ENCODE measurements at regions not wholly inside any gene's neighbourhood (a gene's known extent, or its start where the extent isn't known, plus 50 kb on each side); places are given as distances from the start of the nearest gene placed in this dataset.
"Not testable (repeated sequence)": the region's sequence is repeated elsewhere in the genome, so short reads cannot be mapped to it uniquely, and the experiment has no call there.

DNA sequence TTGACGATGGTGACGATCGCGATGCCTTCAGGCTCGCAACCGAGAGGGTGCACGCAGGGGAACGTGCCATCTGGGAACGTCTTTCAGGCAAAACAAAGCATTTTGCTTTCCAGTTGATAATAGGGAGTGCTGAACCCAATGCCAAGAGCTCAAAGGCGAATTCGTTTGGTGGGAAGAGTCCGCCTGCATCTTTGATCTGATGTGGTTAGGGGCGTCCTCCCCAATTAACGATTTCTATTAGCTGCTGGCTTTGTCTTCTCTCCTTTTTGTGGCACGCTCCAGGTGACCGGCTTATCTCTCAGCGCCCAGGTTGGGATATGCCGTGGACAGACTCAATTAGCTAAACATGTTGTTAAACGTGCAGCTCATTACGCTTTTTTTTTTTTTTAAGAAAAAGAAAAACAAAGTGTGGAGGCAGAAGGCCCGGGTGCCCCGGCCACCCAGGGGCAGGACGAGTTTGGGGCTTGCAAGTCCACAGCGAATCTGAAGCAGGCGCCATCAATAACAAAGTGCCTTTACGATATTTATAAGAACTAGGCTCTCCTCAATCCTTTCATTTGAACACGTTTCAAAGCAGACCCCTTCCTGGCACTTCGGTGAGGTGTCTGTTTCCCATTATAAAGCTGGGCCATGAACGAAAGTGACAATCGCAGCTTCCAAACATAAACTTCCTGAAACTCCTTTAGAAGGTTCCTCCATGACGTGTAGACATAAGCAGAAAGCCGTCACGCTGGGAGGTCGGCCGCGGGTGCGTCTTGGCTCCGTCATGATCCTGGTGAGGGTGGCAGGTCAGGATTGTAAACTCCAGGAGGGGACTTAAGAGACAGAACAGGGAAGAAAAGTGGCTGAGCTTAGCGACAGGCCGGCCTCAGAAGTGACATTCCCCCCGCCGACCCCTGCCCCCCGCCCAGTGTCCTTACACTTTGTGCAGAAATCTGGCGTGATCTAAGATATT lies 155.3 kb downstream of the LAT start:
- DNase-seq = not testable (repeated sequence)

DNA sequence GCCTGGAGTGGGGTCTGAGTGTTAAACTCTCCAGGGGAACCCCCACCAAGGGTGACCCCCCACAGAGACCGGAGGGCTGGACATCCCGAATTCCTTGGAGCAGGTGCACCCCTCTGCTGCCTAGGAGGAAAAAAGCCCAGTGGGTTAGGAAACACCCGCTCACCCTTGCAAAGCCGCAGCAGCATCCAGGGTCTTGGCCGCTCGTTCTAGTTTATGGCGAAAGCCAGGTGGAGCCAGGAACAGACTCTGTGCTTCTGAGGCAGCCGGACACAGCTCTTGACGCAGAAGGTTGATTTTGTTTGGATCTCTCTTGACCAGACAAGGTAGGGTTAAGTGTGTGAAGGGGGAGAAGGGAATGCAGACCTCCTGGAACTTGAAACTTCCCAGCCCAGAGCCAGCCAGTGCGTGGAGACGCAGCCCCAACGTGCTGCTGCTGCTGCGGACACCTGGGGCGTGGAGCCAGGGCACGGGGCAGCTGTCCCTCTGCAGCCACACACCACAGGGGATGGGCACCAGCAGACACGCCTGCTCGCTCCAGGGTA lies 154.5 kb downstream of the LAT start:
- no peak for DNase-seq

DNA sequence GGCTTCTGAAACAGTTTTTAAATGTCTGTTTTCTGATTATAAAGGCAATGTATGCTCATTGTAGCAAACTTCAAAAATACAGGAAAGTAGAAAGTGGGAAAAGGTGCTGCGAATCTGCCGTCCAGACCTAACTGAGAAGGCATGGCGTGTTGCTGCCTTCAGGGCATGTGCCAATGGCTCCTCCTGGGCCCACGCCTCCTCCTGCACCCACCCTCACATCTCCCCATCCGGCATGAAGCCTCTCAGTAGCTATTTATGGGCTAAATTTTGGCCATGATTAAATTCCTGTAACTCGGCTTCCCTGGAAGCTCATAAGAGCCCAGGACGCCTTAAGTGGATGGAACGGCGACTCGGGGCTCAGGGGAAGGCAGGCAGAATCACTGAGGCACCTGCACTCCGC lies 153.8 kb downstream of the LAT start:
- DNase-seq = not testable (repeated sequence)

DNA sequence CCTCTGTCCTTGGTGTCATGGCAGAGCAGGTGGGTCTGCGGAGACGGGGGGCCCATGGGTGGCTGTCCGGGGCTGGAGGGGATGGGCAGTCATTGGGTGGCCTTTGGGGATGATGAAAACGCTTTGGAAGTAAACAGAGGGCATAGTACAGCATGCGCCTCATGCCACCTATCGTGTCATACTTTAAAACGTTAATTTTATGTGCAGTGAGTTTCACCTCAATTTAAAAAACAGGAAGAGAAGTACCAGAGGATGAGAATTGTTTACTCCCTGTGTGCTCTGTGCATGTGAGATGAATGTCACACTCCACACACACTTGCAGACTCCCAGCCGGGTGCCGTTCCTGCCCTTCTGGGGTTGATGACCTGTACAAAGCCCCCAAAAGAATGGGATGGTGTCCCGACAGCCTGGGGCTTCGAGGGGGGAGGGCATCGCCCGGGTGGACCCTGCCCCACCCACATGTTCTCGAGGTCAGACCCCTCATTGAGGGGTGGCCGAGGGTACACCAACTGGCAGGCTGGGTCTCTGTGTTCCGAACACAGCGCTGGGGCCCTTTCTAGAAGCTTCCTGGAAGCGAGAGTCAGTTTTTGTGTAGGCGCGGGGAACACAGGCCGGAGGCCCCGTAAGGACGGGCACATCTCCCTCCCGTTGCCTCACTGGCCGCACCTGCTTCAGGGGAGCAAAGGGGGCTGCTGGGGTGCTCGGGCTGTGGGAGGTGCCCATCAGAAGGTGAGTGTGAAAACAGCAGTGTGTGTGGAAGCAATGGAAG lies 153.2 kb downstream of the LAT start:
- DNase-seq = not testable (repeated sequence)

DNA sequence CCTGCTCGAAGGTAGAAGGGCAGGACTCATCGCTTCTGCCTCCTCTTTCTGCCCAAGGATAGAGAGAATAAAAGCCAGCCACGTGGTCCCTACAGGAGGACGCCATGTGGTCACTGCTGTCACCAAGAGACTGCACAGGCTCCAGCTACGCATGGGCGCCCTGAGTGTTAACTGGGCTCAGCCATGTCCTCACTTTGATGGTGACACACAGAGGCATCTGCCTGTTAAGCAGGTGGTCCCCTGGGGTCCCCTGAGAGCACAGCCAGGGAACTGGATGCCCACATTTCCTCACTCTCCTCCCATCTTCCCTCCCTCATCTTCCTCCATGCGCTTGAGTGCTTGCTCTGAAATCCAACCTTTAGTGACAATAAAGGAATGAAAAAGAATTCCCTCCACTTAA lies 152.6 kb downstream of the LAT start:
- DNase-seq = not testable (repeated sequence)

DNA sequence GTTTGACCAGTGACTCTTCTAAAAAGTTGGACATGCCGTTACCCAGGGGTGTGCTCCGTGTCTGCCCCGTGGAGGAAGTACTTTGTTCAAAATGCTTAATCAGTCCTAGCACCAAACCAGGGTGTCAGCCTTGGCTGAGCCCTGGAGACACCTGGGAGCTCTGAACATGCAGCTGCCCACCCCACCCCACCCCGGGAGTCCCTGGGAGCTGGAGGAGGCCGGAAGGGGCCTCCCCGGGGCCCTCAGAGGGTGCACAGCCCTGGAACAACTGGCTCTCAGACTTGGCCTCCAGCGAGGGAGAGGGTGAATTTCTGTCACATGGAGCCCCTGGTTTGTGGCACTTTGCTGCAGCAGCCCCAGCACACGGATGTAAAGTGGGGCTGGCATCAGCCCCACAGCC lies 152.1 kb downstream of the LAT start:
- not testable (repeated sequence) for DNase-seq

DNA sequence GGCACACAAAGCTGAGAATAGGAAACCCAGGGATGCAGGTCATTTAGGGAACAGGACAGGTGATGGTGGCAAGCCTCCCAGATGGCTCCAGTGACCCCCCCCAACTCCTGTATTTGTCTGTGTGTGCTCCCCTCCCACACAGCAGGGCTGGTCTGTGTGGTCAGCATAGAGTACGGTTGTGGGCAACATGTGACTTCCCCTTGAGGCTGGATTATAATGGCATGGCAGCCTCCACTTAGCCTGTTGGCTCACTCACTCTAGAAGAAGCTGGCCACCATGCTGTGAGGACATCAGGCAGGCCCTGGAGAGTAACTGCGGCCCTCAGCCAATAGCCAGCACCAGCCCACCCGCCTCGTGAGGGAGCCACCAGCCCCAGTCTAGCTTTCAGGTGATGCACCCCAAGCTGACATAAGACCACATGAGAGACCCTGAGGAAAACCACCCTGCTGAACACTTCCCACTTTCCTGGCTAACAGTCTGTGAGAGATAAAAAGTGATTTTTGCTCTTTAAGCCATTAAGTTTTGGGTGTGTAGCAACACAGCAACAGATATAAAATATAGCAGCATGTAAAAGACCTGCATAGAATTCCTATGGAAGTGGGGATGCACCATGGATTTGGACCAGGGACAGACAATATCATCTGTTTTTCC lies 151.3 kb downstream of the LAT start:
- not testable (repeated sequence) for DNase-seq

DNA sequence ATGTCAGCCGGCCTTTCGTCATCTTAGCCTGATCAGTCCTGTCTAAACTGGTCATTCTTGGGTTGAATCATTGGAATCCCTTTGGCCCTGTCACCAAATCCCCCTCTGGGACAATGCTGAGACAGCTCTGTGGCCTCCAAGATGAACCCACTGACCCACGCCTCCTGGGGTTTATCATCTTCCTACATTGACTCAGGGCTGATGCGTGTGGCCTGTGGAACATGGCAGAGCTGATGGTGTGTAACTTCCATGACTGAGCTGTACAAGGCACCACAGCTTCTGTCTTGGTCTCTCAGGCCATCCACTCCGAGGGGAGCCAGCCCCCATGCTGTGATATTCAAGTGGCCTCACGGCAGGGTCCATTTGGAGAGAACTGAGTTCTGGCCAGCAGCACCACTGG lies 150.2 kb downstream of the LAT start:
- not testable (repeated sequence) for DNase-seq

DNA sequence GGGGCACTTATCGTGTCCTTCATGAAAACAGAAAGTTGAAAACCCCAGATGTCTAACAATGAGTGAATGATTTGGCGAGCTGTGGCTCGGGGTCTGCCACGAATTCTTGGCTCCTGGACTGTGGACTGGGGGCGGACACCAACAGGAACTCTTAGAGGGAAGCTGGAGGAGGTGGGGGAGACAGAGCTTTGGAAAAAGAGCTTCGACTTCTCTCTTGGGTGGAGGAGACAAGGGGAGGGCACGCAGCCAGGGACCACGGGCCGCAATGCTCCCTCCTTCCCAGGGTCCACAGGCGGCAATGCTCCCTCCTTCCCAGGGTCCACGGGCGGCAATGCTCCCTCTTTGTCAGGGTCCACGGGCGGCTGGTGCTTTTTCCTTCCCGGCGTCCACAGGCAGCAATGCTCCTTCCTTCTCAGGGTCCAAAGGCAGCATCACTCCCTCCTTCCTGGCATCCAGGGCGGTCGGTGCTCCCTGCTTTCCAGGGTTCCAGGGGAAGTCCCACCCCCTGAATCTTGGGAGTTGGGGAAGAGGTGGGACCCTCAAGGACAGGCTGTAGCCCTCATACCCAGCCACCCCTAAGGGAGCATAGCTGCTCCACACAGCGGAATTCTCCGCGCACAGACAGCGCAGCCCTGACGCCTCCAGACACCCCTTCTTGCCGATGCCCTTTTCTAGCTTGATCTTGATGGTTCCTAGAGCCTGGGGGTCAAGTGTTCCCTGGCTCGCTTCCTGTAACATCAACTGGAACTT lies 149.0 kb downstream of the LAT start:
- DNase-seq = not testable (repeated sequence)

DNA sequence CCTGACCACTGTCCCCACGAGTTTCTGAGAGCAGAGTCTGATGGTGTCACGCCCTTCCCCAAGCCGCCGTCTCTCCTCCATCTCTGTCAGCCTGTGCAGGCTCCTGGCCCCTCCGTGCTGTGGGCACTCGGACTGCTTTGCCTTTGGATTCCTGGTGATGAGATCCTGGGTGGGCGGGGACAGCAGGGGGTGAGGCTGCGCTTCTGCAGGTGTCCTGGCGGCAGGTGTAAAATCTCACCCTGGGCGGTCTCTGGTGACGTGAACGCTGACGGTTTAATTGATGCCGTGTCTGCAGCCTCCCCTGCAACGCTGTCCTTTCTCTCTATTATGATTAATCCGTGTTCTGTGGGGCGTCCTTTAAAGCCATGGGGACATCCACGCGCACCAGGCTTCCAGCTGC lies 148.0 kb downstream of the LAT start:
- not testable (repeated sequence) for DNase-seq

DNA sequence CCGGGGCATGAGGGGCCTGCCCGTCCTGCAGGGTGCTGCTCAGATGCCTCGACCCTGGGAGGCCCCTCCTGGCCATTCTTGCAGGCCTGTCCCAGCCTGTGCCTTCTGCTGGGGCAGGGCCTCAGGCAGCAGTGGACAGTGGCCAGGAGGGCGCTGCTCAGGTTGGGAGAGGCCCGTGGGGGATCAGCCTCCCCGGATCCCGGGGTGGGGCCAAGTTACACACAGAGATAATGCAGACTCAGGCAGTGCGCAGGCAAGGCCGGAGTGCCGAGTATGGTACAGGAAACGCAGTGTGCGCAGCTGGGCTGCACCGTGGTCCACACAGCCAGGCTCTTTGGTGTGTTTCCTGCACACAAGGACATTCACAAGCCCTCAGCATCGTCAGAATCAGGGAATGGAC lies 147.6 kb downstream of the LAT start:
- not testable (repeated sequence) for DNase-seq

DNA sequence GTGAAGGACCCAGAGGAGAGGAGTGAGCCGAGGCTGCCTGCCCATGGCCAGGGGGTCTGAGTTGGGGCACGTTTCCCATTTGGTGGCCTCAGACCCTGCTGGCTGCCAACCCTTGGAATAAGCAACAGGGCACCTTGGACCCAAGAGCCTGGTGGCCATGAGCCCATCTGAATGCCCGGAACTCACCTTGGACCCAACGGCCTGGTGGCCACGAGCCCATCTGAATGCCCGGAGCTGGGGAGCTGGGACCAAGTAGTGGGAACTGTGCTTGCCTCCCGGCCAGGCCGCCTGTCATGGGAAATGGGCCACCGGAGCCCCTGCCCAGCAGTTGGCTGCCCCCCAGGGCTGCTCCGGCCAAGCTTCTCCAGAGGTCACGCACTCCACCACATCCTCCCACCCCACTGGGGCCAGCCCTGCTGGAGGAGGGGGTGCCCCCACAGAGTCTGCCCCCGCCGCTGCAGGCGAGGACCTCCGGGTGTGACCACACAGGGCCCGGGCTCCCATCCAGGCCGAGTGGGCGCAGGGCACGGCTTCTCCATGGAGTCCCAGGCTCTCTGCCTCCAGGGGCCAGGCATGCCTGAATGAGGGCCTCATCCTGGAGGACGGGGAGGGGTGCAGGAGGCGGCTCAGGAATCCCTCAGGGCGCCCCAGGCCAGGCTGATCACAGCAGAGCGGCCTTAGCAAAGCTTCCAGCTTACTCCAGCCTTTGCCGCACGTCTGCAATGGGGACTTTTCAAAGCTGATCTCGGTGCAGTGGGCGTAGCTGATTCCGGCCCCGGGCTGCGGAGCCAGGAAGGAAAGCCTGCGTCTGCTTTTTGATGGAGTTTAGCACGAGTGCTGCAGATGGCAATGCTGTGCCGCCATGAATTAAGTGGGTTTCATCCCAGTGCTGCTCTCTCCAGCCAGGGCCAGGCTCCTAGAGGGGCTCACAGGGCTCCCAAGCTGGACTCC lies 146.3 kb downstream of the LAT start:
- DNase-seq = not testable (repeated sequence)

DNA sequence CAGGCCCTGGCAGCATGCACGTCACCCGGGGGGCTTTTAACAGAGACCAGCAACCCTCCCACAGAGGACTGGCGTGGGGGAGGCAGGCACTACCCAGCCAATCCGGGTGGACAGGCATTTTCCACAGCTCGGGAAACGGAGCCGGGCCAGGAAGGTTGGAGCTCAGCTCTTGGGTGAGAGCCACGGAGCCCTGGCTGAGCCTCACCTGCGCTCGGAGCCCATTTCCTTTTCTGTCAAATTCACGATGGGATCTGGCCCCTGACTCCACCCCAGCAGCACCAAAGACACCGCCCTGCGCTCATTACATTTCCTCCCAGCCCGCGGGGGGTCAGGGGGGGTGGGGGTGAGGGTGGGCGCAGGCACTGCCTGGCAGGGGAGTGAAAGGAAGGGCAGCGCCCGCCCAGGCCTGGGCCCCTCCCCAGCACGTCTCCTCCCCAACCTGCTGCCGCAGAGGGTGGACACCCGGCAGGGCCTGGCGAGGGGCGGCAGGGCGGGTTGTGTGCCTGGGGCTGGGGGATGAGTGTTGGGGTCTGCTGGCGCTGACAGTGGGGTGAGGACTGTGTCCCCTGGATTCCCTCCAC lies 145.4 kb downstream of the LAT start:
- not testable (repeated sequence) for DNase-seq

DNA sequence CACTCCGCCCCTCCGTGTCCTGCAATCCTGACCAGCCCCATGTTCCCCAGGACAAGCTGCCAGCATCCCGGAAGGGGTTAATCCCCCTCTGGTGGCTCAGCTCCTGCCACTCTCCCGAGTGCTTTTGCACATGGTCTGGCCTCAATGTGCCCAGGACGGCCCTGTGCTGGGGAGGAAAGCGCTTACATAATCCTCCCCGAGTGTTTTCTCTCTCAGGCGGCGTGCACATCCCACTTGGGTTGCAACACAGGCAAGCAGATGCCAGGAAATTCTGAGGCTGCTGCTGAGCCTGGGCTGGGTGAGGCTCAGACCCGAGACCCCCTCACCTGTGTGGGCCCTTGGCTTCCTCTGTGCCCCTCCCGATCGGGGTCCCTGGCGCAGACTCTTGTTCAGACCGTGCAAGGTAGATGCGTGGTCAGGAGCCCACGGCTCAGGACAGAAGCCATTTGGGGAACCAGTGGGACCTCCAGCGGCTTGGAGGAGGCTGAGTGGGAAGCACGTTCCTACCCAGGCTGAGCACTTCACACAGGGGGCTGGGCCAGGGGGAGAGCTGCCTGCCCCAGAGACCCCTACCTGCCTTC lies 144.7 kb downstream of the LAT start:
- DNase-seq = not testable (repeated sequence)

DNA sequence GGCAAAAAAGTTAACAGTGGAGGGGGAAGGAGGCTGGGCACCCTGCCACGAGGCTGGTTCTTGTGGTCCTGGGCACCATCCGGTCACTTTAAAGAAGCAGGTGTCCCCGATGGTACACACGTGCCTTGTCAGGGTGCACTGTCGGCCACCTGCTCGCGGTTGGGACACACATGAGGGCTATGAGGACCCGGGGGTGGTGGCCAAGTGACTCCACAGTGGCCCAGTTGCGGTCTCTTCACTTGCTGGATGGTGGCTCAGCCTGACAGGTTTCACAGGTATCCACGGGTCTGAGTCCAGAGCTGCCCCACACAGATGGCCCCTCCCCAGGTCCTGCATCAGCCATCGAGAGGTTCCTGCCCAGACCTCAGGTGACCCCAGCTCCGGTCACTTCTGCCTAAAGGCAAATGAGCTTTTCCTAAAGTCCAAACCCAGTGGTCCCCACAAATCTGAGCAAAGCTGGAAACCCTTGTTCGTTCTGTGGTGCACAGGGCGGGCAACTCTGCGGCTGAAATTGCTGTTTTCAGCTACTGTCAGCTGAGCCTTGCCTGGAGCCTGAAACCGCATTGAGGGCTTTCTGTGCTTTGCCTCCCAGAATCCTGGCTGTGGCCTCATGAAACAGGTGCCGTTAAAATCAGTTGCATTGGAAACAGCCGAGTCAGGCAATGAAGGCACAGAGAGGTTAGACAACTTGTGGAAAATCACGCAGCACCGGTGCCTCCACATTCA lies 144.0 kb downstream of the LAT start:
- DNase-seq = not testable (repeated sequence)

DNA sequence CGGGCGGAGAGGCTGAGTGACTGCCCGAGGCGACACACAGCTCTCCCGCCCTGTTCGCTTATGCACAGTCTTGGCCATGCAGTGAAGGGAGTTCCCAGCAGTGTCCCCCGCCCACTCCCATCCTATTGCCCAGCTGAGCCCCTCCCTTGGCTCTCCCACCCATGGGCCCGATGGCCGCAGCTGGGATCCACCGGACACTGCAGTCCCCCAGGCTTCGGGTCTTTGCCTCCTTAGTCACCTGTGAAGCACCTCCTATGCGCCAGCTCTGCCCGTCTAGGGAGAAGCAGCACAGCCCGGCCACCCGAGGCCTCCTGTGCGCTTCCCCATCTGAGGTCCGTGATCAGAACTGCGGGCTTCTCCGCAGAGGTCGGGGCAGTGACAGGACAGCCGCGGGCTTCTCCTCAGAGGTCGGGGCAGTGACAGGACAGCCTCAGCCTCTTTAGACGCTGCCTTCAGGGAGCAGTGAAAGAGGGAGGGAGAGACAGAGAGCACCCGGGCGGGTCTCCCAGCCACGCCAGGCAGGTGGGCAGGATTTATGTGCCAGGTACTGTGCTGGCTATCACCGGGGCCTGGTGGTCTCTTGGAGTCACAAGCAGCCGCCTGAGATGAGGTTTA lies 143.1 kb downstream of the LAT start:
- DNase-seq = not testable (repeated sequence)

DNA sequence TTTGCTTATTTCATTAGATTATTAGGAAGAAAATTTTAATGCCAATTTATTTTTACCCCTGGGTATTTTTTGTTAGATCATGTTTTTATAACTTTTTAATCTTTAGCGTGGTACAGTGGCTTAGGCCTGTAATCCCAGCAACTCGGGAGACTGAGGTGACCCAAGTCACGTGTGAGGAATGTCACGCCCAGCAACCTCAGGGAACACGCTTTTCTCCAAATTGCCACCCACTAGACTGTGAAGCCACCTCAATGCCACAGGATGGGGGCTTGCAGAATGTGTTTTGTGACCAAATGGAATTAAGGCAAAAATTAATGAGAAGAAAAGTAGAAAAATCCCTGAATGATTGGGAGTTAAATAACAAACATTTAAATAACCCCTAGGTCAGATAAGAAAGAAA lies 141.8 kb downstream of the LAT start:
- DNase-seq = no peak

DNA sequence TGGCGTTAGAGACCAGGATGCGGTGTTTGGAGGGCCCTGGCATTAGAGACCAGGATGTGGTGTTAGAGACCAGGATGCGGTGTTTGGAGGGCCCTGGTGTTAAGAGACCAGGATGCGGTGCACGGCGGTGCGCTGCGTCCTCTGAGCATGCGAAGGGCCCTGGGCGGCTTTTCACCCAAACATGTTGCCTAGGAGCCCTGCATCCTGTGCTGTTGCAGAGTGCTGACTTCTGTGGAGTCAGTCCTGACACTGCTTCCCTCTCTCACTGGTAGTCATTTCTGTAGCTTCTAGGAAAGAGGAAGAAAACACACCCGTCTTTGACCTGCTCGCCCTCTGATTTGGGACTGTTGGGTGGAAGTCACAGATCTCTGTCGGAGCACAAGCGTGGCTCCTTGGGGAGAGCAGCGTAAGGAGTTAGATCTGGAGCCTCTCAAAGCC lies 141.2 kb downstream of the LAT start:
- DNase-seq = no peak

DNA sequence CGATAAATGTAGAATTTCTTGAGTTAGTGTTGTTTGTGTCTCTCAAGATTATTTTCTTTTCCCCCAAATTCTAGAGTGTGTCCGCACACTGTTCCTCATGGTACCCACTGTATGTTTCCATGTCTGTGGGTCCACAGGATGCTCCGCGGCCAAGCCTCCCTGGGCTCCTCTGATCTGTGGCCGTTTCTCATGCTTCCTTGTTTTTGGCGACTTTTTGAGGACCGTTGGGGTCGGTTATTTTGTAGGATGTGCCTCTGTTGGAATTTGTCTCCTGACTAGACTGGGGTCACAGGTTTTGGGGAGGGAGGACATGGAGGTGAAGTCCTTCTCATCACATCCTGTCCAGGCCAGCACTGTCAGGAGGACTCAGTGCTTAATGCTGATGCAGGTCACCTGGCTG lies 140.0 kb downstream of the LAT start:
- no peak for DNase-seq

Measured in NCI-H1417 treated with DMSO at 0.1 percent for 48 hours (cell line).